ENCODE measurements at regions not wholly inside any gene's neighbourhood (a gene's known extent, or its start where the extent isn't known, plus 50 kb on each side); places are given as distances from the start of the nearest gene placed in this dataset.

DNA sequence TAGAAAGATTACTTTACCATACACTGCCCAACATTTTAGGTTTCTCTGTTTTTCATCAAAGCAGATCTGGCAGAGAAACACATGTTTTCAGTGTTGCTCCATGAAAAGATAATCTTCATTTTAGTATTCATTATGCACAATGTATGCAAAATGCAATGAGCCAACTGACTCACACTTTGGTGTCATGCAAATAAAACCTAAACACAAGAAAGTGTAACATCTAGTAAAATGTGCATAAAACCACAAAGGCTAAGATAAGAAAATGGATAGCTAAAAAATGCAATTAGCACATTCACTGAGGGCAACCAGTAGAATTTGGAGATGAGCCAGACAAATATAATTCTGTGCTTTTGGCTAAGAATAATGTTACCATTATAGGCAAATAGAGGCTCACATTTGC, 203.5 kb upstream of the UBE2E3 start:
- TF ChIP-seq, protein P1, sequence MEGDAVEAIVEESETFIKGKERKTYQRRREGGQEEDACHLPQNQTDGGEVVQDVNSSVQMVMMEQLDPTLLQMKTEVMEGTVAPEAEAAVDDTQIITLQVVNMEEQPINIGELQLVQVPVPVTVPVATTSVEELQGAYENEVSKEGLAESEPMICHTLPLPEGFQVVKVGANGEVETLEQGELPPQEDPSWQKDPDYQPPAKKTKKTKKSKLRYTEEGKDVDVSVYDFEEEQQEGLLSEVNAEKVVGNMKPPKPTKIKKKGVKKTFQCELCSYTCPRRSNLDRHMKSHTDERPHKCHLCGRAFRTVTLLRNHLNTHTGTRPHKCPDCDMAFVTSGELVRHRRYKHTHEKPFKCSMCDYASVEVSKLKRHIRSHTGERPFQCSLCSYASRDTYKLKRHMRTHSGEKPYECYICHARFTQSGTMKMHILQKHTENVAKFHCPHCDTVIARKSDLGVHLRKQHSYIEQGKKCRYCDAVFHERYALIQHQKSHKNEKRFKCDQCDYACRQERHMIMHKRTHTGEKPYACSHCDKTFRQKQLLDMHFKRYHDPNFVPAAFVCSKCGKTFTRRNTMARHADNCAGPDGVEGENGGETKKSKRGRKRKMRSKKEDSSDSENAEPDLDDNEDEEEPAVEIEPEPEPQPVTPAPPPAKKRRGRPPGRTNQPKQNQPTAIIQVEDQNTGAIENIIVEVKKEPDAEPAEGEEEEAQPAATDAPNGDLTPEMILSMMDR (IDR thresholded peaks at IDR 0.05), result no peak
- TF ChIP-seq POLR2A (IDR thresholded peaks at IDR 0.05), result no peak
